SW 1271 (cell line): ENCODE measurements at regions not wholly inside any gene's neighbourhood (a gene's known extent, or its start where the extent isn't known, plus 50 kb on each side); places are given as distances from the start of the nearest gene placed in this dataset.
A peak's percentile ranks its signal among the peaks of the same experiment; 100 is the strongest.

Experiments
- DNase-seq, 2 experiments: peaks; one replicate each; lab custom pipeline; 2025; lab: John Stamatoyannopoulos, UW

DNA sequence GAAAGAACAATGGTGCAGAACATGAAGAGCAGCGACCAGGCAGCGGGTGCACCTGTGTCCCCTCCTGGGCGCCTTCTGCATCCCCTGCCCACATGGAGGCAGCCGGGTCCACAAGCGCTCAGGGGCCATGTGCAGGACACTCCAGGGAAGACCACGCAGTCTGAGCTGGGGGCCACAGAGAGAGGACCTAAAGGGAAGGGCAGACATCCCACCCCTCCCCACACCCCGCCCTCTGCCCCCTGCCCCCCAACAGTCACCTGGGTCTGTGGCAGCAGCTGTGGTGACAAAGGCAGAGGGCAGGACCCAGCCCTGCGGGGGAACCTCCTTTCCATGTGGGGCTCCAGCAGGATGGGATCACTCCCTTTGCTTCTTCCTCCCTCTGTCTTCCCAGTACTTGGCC lies 805.7 kb downstream of the CDH9 start:
- no peak for DNase-seq

DNA sequence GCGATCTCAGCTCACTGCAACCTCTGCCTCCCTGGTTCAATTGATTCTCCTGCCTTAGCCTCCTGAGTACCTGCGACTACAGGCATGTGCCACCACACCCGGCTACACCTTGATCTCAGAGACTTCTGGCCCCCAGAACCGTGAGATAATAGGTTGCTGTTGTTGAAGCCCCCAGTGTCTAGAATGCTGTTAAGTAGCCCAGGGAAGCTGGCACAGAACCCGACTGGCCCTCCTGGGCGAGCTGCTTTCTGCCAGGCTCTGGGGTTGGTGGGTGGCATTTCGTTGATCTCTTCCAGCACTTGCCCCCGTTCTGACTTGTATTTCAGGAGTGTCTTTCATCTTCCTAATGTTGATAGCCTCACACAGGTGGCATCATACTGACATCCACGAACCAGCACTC lies 807.1 kb downstream of the CDH9 start:
- DNase-seq = no peak

DNA sequence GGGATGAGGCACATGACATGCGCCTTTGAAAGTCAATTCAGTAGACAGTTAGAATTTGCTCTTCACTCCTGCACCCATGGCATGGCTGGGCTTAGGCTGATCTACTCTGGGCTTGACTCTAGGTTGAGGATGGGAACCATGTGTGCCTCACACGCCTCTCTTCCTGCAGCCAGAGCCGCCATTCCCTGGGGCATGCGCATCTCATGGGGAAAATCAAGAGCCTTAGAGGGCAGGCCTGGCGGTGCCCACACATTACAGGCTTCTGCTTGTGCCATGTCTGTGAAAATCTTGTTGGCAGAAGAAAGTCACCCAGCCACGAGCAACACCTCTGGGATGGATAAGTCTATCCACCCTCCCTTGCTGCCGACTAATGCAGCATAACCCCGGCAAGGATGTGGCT lies 808.5 kb downstream of the CDH9 start:
- DNase-seq = no peak

DNA sequence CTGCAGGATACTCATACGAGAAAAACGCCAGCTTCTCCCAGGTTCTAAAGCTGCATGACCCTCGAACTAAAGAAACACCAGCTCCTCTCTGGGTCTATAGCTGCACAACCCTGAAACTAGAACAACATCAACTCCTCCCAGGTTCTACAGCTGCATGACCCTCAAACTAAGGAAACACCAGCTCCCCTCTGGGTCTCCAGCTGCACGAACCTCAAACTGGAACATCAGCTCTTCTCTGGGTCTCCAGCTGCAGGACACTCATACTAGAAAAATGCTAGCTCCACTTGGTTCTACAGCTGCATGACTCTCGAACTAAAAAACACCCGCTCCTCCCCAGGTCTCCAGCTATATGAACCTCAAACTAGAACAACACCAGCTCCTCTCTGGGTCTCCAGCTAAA lies 811.1 kb downstream of the CDH9 start:
- no peak for DNase-seq

DNA sequence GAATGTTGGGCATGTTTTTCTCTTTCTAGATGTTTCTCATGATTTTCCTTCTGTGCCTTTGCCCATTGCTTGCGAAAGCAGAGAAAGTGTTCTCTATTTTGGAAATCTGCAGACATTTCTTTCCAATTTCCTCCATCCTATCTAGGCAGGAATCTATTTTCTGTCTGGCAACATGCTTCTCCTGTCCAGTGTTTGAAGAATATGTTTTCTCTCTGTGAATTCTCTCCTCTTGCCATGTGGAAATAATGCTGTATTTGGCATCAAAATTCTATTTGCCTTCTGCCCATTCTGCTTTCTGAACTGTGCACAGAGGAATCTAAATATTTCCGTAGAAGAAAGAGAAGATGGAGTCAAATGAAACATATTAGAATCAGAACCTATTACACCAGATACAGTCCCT lies 833.3 kb downstream of the CDH9 start:
- DNase-seq = no peak

DNA sequence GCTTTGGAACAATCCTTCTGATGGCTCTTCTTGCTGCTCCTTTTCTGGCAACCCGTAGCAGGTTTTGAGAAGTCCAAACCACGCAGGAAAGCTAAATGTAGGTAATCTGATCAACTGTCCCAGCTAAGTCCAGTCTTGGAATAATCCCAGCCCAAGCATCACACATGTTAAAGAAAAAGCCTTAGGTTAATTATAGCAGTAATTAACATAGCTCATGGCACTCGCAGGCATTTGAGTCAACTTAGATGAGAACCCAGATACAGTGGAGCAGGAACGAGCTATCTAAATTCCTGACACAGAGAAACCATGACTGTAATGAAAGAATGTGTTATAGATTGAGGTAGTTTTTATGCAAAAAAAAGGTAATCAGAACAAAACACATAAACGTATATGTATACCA lies 844.8 kb downstream of the CDH9 start:
- no peak for DNase-seq

DNA sequence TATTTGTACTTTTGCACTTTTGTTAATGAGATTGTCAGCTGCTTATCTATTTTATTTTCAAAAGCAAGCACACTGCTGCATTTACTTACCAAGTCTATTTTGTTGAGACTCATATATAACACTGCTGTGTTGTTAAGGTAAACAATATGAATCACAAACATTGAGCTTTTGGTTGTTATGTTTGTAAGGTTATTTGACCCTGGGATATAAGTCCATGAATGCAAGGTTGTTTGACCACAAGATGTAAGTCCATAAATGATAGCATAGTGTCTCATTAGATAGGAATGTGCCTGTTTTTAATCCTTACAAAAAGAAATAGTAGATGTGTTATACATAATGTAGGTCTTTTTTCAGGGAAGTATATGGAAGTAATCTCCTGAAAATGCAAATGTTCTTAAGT lies 845.9 kb downstream of the CDH9 start:
- peak in 1 of 2 experiments; percentile 66 for DNase-seq

DNA sequence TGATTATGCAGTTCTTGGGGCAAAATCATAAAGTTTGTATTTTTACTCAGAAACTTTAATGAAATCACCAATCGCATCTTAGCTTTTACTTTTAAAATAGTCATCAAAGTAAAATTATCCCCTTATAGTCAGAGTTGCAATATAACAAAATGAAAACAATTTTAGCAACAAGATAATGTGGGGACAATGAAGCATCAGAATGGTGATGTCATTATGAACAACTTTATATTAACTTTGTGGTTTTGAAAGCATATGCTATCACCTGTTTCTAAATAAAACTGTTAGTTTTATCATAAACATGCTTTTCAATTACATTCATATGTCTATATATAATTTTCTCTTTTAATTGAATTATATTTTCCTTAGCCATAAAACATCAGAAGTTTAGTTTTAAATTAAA lies 856.8 kb downstream of the CDH9 start:
- DNase-seq = no peak

DNA sequence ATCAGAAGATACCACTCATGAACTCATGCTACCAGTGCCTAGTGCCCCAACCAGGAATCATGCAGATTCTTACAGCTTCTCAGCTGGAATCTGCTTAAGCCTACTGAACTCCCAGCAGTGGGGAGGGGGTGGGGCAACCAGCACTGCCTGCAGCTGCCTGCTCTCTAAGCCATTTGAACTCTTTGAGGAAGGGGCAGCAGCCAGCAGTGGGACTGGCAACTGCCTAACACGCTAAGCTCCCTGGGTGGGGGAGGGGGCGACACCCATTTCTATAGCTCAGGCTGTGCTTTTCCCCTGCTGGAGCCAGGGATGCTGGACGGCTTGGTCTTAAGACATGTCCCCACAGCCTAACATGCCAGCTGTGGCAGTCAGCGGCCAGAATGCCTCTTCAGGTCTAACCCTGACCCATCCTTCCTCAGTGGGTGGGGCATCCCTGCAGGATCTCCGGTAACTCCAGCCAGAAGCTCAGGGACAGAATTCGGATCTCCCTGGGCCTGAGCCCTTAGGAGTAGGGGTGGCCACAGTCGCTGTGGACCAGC lies 889.7 kb downstream of the CDH9 start:
- DNase-seq = no peak

DNA sequence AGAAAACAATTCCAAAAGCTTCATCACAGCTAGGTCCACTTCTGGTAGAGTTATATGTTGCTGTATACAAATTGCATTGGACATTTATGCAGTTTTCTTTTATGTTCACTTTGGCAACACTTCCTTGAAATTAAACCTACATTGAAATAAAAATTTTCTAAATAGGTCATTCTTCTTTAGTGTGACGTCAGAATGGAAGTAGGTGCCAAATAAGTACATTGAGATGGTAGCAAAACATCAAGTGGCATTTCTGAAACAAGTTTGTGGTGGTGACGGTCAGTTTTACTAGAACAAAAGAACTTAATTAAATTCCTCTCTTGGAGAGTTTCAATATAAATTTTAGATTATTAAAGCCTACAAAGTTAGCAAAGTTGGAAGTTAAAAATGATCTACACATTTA lies 895.1 kb downstream of the CDH9 start:
- no peak for DNase-seq

DNA sequence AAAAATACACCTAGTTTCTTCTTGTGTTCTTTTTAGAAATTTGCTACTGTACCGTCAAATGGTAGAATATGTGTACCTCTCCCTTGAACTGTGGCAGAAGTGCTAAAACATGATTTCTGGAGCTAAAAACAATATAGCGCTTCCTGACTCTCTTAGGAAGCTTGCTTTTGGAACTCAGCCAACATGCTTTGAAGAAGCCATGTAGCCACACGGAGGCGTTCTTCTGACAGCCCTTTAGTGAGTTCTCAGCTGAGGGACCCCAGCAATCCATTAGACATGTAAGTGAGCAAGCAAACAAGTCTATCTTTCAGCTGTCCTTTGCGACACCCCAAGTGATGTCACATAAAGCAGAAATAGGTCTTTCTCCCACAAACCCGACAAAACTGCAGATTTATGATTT lies 917.0 kb downstream of the CDH9 start:
- no peak for DNase-seq

DNA sequence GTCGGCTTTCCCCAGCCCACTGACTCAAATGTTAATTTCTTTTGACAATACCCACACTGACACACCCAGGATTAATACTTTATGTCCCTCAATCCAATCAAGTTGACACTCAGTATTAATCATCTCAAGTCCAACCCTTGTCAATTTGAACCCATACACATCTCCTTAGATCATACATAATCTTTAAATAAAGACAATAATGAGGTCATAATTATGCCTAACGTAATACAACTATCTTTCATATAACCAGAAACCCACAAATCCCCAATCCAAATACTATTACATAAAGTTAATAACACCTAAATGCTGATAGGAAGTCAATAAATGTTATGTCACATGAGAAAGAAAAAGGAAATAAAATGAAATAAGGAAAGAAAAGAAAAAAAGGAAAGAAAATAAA lies 934.2 kb downstream of the CDH9 start:
- no peak for DNase-seq

DNA sequence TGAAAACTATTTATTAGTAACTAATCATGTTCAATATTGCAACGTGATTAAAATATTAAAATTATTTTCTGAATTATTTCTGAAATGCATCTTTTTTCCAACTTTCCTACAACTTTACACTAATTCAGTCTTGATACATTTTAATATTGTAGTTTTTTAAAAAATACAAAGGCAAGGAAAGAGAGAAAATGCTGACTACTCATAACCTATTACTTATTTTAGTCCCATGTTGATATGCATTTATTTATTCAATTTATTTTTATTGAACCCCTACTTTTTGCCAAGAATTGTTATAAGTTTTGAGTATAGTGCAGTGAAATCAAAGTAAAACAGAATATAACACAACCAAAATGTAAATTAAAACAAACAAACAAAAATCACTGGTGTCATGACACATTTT lies 978.2 kb downstream of the CDH9 start:
- DNase-seq = no peak

DNA sequence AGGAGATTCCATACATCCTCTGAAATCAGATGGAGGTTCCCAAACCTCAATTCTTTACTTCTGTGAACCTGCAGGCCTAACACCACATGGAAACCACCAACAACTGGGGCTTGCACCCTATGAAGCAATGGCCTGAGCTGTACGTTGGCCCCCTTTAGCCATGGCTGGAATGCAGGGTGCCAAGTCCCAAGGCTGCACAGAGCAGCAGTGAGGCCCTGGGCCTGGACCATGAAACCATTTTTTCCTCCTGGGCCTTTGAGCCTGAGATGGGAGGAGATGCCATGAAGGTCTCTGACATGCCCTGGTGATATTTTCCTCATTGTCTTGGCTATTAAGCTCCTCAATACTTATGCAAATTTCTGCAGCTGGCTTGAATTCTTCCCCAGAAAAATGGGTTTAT lies 983.8 kb downstream of the CDH9 start:
- DNase-seq = no peak

DNA sequence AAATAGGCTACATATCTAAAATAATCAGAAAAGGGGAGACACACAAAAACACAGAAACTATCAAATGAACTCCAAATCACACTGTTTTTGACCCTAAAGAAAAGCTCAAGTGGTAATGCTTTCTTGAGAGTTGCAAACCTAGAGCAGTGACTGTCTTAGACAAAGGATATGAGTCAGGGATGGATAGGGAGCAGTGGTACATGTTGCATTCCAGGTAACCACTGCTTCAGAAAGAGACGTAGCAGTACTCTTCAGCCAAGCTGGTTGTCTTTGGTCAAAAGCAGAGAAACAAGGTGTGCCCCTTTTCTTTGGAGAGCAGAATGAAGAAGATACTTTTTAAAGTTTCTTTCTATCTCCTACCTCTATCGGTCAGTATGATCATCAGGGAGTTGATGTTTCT lies 1003.6 kb downstream of the CDH9 start:
- peak in 1 of 2 experiments; percentile 2 for DNase-seq

DNA sequence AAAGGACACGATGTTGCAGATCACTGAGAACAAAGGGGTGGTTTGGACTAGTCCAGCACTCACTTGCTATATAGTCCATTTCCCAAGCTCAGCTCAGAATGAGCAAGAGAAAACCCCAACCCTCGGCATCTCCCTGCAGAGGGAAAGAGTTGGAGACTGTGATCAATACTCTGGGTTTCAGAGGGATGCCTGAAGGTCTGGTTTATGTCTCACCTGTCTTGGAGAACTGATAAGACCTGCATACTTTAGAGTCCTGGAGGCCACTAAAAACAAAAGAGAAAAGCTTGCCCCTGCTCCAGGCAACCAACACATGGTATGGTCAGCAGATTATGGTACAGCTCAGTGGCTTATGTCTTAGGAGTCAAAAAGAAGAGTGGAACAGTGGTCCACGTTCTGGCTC lies 1006.9 kb downstream of the CDH9 start:
- DNase-seq = no peak

DNA sequence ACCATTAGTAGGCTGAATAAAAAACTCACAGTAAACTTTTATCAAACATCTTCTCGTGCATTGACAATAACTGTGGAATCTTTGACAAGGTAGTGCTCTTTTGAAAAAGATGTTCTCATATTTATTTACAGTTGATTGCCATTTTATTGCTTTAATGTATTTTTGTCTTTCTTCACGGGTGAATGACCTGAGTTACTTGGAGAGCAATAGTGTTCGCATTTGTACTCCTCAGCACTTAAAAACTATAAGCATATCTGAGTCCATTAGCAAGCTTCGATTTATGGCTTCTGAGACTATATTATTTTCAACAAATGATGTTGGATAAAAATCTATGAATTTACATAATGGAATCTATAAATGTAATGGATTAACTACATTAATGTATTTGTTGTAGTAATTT lies 1012.3 kb downstream of the CDH9 start:
- DNase-seq = no peak

DNA sequence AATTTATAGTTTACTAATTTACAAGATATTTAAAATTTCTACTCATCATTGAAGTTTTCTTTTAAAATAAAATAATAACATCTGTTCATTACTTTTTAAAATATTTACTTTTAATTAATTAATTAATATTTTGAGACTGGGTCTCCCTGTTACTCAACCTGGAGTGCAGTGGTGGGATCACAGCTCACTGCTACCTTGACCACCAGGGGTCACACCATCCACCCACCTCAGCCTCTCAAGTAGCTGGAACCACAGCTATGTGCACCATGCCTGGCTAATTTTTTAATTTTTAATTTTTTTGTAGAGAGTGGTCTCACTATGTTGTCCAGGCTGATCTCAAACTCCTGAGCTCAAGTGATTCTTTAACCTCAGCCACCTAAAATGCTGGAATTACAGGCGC lies 1013.6 kb downstream of the CDH9 start:
- peak in 1 of 2 experiments; percentile 3 for DNase-seq

DNA sequence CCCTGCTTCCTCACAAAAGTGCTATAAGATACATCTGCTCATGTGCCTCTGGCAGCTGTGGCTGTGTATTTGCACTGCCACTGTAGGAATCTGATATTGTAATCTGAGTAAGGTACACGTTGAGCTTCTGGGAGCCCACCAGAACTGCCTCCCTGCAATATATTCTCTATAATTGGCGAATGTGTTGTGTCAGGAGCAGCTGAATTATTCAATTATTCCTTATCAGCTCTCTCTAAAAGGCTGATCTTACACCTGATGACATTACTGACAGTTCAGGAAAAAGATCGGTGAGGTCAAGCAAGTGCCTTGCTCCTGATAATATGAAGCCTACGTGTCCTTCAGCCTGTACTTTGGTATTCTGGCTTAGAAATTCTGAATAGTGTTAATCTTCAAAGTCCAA lies 1015.0 kb downstream of the CDH9 start:
- DNase-seq = no peak

DNA sequence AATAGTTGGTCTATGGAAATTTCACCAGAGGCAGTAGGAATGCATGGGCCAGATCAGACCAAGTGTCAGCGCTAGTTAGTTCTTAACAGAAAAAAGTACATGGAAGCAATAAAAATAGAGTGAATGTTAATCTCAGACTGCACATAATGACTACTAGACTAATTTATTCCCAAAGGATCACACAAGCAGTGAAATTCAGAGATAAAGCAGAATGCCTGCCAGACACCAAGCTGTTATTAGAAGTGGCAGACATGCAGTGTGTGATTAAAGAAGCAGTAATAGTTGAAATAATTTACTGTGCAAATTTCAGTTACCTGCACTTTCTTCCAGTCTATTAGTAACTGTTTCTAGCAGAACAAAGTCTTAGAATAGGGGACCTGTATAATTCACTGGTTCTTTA lies 1024.2 kb downstream of the CDH9 start:
- DNase-seq = no peak

DNA sequence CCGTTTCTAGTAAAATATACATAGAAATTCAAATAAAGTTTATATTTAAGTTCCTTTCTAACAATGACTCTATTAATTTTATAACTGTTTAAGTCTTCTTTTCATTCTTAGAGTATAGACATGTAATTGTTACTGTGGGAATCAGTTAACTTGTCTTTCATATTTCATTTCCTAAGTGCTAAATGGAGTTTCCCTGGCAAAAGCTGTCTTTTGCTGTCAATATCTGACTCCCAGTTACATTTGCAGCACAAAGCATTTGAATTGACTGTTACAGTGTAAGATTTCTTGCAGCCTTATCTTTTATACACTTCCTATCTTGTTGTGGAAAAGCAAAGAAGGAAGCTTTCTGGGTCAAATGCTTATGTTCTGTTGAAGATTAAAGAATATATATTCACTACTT lies 1026.3 kb downstream of the CDH9 start:
- no peak for DNase-seq

DNA sequence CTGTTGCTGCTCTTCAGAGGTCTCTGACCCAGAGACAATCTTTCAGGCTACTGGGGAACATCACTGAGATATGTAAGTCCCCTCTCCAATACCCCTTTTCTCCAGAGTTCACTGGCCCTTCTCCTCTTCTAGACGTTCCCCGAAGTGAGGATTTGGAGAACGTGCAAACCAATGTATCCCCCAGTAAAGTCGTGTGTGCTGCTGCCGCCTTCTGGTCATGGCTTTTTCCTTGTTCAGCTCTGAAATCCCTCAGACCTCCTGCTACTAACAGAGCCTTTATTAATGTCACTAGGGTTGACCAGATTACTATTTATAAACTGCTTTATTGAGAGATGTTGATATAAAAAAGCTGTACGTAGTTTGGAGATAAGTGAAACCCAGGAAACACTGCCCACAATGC lies 1028.6 kb downstream of the CDH9 start:
- peak in 1 of 2 experiments; percentile 8 for DNase-seq

DNA sequence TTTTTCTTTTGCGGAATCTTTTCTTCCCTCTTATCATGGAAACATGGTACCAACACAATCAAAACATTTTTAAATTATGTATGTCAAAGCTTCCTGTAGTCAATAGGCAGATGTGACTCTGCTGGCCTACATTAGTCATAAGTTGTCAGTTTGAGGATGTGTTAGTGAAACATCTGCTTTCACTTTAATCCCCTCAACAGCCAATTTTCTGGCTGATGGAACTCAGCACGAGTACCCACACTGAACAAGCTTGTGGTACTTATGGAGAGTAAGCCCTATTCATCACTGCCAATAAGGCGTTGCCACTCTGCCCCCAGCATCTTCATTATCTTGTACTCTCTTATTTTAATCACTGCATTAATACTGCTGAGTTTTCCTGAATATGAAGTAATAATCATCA lies 1034.4 kb downstream of the CDH9 start:
- DNase-seq = no peak

DNA sequence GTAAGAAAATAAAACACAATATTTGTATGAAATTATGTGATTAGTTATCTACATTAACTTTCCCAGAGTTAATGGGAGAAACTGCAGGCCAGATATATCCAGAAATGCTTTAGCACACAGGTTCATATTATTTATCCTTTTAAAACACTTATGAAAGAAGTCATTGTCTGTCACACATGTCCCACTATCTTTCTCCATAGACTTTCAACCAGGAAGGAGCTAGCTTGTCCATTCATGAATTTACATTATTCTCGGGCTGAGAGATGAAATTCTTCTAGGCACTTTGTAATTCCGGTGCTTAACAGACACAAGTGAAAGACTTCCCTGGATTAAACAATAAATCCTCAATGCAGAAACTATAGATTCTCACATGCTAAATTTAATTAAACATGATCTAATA lies 1043.2 kb downstream of the CDH9 start:
- DNase-seq = no peak

DNA sequence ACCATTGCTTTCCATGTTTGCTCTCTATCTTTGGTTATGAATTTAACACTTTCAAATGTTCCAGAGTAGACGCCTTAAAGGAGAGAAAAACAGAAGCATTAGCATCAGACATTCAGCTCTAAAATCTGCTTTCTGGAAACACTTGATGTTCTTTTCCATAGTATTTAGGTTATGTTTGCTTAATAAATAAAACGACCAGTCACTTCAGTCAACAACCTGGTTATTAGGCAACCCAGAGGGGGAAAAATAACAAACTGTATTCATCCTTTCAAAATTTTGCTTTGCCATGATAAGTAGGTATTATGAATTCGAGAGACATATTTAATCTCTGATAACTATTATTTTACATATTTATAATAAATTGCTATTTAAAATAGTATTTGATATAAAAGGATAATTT lies 1044.7 kb downstream of the CDH9 start:
- no peak for DNase-seq
